ENCODE measurements at regions not wholly inside any gene's neighbourhood (a gene's known extent, or its start where the extent isn't known, plus 50 kb on each side); places are given as distances from the start of the nearest gene placed in this dataset.
"Not testable (repeated sequence)": the region's sequence is repeated elsewhere in the genome, so short reads cannot be mapped to it uniquely, and the experiment has no call there.

- no peak for DNase-seq (ENCODE audit: low read depth in 2 of 2)
Observed at GRCh38 chr5:174987443-174988012, 263.1 kb downstream of the MSX2 start.

- no peak for DNase-seq (ENCODE audit: low read depth in 2 of 2)
Observed at GRCh38 chr5:174984863-174985262, 260.5 kb downstream of the MSX2 start.

DNA sequence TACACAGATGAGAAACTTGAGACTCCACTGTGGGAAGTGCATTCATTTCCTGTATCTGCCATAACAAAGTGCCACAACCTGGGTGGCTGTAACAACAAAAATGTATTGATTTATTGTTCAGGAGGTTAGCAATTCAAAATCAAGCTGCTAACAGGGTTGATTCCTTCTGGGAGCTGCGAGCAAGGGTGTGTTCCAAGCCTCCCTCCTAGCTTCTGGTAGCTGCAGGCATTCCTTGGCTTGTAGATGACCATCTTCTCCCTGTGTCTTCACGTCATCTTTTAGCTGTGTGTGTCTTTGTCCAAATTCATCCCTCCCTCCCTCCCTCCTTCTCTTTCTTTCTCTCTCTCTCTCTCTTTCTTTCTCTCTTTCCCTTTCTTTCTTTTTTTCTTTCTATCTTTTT is 258.1 kb downstream of the MSX2 start:
- no peak for DNase-seq (ENCODE audit: low read depth in 2 of 2)

- no peak for DNase-seq (ENCODE audit: low read depth in 2 of 2)
Observed at GRCh38 chr5:174981416-174981815, 257.0 kb downstream of the MSX2 start.

DNA sequence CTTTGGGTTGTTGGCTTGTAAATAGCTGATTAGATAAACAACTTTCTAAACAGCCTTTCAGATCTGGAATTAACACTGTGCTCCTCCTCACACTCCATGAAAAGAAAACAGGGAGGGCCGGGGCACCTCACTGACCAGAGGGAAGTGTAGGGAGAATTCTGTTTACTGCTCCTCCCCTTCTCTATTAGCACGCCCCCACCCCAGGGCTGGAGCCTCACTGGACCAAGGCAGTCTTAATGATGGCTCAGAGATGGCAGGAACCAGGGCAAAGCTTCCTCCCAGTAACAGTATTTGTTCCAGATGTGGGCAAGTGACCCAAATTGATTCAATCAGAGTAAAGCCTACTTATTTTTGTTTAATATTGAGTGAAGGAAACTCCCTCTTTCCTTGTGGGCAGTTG is 256.6 kb downstream of the MSX2 start:
- no peak for DNase-seq (ENCODE audit: low read depth in 2 of 2)

- DNase-seq (ENCODE audit: low read depth in 2 of 2): no peak
Observed at GRCh38 chr5:174972291-174972690, 247.9 kb downstream of the MSX2 start.

DNA sequence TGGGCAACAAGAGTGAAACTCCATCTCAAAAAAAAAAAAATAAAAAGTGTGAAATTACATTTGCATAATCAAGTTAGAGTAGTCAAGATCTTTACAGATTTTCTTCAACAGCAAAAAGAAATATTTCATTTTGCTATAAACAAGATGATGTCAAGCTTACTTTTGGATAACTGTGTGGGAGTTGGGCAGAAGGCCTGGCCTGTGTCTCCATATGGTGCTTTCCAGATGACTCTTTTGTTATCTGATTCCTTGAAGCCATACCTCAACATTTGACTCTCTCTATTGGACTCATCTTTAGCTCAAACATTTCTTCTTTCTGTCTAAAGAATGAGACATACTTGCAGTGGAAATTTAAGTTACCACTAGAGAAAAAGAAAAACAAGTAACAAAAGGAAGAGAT is 246.8 kb downstream of the MSX2 start:
- DNase-seq (ENCODE audit: low read depth in 2 of 2): no peak

- no peak for DNase-seq (ENCODE audit: low read depth in 2 of 2)
Observed at GRCh38 chr5:174970502-174970901, 246.1 kb downstream of the MSX2 start.

GRCh38 chr5:174953871-174954270 is 229.5 kb downstream of the MSX2 start:
- DNase-seq (ENCODE audit: low read depth in 2 of 2): no peak

DNA sequence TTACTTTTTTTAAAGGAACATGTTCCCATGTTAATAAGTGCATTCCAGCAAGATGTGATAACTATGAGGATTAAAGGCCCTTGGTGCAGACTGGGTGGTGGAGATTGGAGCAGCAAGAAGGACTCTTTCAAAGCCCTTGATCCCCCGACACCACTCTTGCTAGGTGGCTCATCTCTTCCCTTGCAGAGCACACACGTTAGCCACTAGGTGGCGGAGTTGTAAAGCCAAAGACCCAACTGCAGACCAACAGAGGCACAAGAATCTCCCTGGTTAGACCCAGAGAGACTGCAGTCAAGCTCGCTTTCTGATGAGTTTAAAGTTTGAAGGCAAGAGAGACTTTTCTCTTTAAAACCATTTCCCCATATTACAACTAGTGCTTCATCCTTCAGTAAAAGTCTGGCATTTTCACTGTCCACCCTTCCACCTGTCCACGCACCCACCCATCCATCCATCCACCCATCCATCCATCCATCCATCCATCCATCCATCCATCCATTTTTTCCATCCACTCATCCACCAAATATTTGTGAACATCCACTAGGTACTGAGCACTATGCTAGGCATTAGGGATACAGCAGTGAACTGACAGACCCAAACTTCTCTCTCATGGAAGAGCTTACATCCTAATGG is 226.9 kb downstream of the MSX2 start:
- peak; percentile 34 to 45 for DNase-seq (ENCODE audit: low read depth in 2 of 2)

- DNase-seq (ENCODE audit: low read depth in 2 of 2): no peak
Observed at GRCh38 chr5:174947548-174947947, 223.2 kb downstream of the MSX2 start.

DNA sequence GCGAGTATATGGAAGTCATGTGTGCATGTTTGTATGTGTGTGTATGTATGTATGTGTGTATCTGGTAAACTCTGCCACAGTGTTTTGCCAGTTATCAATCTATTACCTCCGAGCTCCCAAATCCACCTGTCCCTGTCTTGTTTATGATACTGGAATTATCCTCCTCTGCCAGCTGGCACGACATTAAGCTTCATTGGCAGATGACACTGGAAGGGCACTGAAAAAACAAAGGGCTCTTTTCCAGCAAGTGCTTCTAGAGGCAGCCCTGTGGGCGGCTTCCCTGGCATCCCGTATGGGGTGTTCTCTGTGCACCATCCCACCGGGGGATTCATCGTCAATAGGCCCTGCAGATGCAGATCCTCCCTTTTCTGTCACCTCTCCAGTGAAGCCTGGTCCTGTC is 221.5 kb downstream of the MSX2 start:
- DNase-seq (ENCODE audit: low read depth in 2 of 2): no peak

GRCh38 chr5:174943785-174944184 is 219.4 kb downstream of the MSX2 start:
- DNase-seq (ENCODE audit: low read depth in 2 of 2): no peak

- not testable (repeated sequence) for DNase-seq (ENCODE audit: low read depth in 2 of 2)
Observed at GRCh38 chr5:174943002-174943401, 218.6 kb downstream of the MSX2 start.

DNA sequence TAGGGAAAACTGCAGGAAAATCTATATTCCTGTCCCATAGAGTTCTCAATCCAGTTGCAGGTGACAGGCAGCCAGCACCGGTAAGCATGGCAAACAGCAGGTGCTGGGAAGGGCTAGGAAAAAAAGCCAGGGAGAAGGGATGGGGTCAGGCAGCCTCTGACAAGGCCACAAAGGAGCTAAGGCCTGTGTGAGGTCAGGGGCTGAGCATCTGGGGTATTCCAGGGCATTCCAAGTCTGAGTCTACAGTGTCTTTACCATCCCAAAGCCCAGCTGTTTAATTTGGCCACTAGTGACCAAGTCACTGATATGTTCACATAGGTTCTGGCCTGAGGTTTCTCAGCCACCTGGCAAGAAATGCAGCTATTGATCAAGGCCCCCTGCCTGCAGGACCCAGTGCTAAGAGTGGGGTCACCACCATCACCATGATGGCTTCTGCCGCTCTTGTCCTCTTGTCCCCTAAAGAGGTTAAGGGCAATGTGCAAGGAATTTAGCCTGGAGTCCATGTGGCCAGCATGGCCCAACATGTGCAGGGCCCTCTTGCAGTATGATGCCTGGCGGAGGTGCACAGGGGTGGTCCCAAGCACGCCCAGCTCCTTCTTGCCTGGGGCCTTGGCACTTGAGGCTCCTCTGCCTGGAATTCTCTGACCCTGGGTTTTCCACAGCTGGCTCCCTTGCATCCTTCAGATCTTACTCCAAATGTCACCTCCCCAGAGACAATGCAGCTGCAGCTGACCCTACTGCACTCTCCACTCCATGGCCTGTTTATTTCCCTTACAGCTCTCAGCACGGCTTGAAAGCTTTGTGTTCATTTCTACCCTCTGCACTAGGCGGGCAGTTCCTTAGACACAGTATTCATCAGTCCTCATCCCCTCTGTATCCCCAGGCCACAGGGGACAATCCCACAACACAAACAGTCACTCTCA is 213.1 kb downstream of the MSX2 start:
- DNase-seq (ENCODE audit: low read depth in 2 of 2): no peak

DNA sequence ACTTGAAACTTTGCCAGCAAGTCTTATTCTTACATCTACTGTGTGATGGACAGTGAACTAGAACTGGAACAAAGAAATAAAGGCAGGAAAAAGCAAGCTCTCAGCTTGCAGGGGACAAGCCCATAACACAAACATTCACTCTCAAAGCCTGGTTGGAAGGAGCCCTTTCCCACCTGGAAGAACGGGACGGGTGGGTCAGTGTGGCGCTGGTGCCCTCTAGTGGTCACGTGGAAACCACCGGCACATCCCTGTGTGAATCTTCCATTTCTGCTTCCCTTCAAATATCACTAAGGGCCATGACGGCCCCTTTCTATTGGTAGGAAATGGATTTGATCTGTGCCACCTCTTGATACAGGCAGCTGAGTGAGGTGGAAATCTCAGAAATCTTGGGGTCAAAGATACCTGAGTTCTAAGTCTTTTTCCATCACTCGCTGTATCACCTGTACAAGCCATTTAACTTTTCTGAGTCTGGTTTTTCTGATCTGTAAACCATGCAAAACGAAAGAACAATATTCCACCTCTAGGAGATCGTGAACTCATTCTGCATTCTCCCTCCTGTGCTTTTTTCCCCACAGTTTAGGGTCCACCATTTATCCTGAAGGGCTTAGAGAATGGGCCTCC is 211.6 kb downstream of the MSX2 start:
- peak in 1 of 2 experiments; percentile 20 for DNase-seq (ENCODE audit: low read depth in 2 of 2)

- not testable (repeated sequence) for DNase-seq (ENCODE audit: low read depth in 2 of 2)
Observed at GRCh38 chr5:174931033-174931432, 206.7 kb downstream of the MSX2 start.

DNA sequence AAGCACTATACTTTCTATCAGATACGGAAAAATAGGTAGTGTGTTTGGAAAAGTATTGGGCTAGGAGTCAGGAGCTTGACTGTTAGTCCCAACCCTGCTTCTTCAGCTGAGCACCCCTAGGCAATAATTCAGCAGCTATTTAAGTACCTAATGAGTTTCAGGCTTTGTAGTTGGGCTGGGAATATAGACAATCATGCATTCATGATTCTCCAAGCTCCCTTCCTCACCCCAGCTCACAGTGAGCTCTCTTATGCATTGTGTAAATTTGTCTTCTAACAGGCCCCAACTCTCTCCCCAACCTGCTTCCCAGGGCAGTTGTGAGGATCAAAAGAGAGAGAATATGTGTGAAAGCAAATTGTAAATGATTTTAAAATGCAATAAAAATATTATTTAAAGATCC is 201.2 kb downstream of the MSX2 start:
- DNase-seq (ENCODE audit: low read depth in 2 of 2): no peak

DNA sequence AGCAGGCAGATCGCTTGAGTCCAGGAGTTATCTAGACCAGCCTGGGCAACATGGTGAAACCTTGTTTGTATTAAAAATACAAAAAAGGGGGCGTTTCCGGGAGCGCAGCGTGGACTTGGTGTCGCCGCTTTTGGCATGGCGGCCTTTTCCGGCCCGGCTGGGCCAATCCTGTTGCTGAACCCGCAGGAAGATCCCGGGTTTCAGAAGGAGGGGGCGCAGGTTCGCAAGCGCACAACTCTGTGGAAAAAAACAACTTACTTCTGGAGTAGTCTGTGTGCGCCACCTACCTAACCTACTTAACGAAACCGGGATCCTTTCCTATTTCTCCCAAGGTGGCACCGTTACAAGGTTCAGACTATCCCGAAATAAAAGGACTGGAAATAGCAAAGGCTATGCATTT is 198.6 kb downstream of the MSX2 start:
- no peak for DNase-seq (ENCODE audit: low read depth in 2 of 2)

- DNase-seq (ENCODE audit: low read depth in 2 of 2): no peak
Observed at GRCh38 chr5:174920906-174921550, 196.6 kb downstream of the MSX2 start.

GRCh38 chr5:174919351-174919750 is 195.0 kb downstream of the MSX2 start:
- DNase-seq (ENCODE audit: low read depth in 2 of 2): no peak

- DNase-seq (ENCODE audit: low read depth in 2 of 2): no peak
Observed at GRCh38 chr5:174918655-174919054, 194.3 kb downstream of the MSX2 start.
